Panc1 (cell line): ENCODE measurements at regions not wholly inside any gene's neighbourhood (a gene's known extent, or its start where the extent isn't known, plus 50 kb on each side); places are given as distances from the start of the nearest gene placed in this dataset.

Experiments
- CTCF ChIP-seq: fragments of 450-650 bp; IDR thresholded peaks from 2 replicates; pipeline ENCODE4 v1.5.1; 2017; ENCODE audit warnings: mild to moderate bottlenecking
- POLR2AphosphoS5 ChIP-seq: IDR thresholded peaks from 2 replicates; pipeline ENCODE4 v1.6.1; 2012; ENCODE audit warnings: mild to moderate bottlenecking, low read depth, low read length, moderate library complexity
- TCF7L2 ChIP-seq: IDR thresholded peaks from 2 replicates; pipeline ENCODE4 v1.6.1; 2011; ENCODE audit warnings: mild to moderate bottlenecking, low read depth, low read length, inconsistent platforms

- TF ChIP-seq CTCF (no peak), POLR2AphosphoS5 (no peak), TCF7L2 (no peak)
Measured at GRCh38 chr12:98198261-98198982, 317.0 kb upstream of the TMPO start.
